ENCODE measurements at regions not wholly inside any gene's neighbourhood (a gene's known extent, or its start where the extent isn't known, plus 50 kb on each side); places are given as distances from the start of the nearest gene placed in this dataset.

DNA sequence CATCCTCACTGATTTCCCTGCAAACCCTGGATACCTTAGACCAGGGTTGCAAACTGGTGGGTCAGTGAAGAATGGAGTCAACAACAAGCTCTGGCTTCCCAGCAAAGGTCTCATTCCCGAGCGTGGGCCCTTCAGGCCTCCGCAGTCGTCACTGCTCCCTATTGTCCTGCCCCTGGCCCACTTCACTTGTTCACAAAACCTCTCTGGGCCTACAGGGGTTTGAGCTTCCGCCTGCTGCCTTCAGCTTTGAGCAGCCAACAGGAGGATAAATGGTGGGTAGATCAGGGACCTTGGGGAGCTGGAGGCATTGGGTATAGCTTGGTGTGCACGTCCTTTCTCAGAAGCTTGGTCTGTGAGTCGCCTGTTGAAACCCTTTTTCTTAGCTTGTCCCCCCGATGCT is 148.8 kb downstream of the KATNIP start:
- no peak overlapping the region for H3K4me3 ChIP-seq (ENCODE audit: control insufficient read depth, low read depth, low read length)
- DNase-seq (ENCODE audit: low read depth): no peak
- TF ChIP-seq, protein P1, sequence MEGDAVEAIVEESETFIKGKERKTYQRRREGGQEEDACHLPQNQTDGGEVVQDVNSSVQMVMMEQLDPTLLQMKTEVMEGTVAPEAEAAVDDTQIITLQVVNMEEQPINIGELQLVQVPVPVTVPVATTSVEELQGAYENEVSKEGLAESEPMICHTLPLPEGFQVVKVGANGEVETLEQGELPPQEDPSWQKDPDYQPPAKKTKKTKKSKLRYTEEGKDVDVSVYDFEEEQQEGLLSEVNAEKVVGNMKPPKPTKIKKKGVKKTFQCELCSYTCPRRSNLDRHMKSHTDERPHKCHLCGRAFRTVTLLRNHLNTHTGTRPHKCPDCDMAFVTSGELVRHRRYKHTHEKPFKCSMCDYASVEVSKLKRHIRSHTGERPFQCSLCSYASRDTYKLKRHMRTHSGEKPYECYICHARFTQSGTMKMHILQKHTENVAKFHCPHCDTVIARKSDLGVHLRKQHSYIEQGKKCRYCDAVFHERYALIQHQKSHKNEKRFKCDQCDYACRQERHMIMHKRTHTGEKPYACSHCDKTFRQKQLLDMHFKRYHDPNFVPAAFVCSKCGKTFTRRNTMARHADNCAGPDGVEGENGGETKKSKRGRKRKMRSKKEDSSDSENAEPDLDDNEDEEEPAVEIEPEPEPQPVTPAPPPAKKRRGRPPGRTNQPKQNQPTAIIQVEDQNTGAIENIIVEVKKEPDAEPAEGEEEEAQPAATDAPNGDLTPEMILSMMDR (IDR thresholded peaks at IDR 0.05; ENCODE audit: control insufficient read depth, insufficient read depth, low read depth, low read length, missing control alignments): no peak

DNA sequence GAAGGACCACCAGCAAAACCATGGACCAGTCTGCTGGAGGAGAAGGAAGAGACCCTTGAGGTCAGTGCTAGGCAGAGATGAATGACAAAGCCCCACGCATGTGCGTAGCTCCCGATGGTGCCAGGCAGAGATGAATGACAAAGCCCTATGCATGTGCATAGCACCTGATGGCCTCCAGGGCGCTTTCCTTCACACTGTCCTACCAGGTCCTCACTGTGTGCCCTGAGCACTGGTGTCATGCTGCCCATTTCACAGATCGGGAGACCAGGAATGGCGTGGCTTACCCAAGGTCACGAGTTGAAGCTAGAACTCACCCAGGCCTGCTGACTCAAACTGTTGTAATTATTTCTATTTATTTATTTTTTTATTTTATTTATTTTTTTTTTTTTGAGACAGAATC is 149.6 kb downstream of the KATNIP start:
- DNase-seq (ENCODE audit: low read depth): no peak
- TF ChIP-seq, protein P1 (IDR thresholded peaks at IDR 0.05; ENCODE audit: control insufficient read depth, insufficient read depth, low read depth, low read length, missing control alignments): no peak
- H3K4me3 ChIP-seq (ENCODE audit: control insufficient read depth, low read depth, low read length): no peak overlapping the region

DNA sequence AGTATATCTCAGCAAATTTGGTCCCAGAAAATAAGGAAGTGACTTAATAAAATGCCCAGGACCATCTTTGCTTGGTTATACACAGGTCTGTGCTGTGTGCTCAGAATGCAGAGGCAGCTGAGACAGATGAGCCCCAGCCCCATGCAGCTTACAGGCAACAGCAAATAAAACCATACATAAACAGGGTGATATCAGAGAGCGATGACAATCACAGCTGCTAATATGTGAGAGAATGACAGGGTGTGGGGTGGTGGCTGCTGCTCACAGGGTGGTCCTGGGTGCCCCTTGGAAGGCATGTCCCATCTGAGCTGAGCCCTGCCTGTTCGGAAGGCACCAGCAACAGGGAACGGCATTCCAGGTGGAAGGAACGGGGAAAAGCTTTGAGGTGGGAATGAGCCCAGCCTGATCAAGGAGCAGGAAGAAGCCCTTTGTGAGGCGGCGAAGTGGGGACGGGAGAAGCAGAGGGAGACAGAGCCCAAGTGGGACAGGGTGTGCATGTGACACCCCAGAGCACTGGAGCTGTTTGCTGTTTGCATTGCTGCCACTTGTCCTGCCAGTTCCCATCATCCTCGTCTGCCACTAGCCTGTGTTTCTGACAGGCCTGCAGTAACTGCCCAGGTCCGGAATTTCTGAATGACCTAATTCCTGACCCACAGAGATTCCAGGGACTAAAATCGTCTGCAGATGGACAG is 150.5 kb downstream of the KATNIP start:
- no peak for DNase-seq (ENCODE audit: low read depth)
- TF ChIP-seq, protein P1 (IDR thresholded peaks at IDR 0.05; ENCODE audit: control insufficient read depth, insufficient read depth, low read depth, low read length, missing control alignments): no peak
- no peak overlapping the region for H3K4me3 ChIP-seq (ENCODE audit: control insufficient read depth, low read depth, low read length)

DNA sequence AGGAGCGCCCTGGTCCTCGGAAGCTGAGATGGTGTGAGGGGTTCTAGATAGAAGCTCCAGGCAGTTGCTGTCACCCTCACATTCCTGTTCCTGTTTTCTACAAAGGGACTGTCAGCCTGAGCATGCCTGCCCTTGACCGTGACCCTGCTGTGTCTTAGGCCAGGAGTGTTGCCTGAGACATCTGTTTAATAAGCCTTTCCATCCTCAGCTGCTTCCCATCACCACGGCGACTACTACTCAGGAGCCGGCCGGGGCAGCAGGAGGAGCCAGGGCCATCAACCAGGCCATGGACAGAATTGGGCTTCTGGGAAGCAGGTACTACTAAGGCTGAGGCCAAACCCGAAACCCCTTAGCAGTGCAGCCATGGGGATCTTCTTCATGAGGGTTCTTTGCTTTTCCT is 151.4 kb downstream of the KATNIP start:
- DNase-seq (ENCODE audit: low read depth): no peak
- TF ChIP-seq, protein P1 (IDR thresholded peaks at IDR 0.05; ENCODE audit: control insufficient read depth, insufficient read depth, low read depth, low read length, missing control alignments): no peak
- H3K4me3 ChIP-seq (ENCODE audit: control insufficient read depth, low read depth, low read length): no peak overlapping the region

DNA sequence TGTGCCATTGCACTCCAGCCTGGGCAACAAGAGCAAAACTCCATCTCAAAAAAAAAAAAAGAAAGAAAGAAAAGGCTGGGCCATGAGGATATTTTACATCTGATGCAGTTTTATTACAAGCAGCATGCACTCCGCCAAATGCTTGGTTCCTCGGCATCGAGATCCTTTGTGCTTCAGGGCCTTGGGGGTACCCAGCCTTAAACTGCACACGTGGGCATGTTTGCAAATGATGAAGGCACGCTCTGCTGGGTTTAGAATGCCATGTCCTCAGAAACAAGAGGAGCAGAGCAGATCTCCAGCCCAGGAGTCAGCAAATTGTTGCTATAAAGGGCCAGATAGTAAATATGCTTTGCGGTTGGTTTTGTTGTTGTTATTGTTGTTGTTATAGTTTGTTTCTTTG is 153.2 kb downstream of the KATNIP start:
- no peak overlapping the region for H3K4me3 ChIP-seq (ENCODE audit: control insufficient read depth, low read depth, low read length)
- TF ChIP-seq, protein P1 (IDR thresholded peaks at IDR 0.05; ENCODE audit: control insufficient read depth, insufficient read depth, low read depth, low read length, missing control alignments): no peak
- no peak for DNase-seq (ENCODE audit: low read depth)

DNA sequence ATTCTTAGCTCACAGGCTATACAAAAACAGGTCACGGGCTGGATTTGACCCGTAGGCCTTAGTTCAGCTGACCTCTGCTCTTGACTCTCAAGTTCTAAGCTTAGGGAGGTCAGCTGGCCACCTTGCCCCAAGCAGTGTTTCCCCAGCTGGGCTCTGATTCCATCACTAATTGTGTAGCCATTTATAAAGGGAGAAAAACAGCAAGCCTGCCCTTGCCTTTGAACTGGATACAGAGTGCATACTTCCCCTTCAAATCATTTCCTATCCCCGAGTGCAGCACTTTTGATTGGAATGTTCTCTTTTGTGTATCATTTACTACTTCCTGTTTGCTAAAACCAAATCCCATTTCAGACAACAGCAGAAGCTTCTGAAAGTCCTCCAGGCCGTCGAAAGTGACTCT is 153.6 kb downstream of the KATNIP start:
- no peak overlapping the region for H3K4me3 ChIP-seq (ENCODE audit: control insufficient read depth, low read depth, low read length)
- TF ChIP-seq, protein P1 (IDR thresholded peaks at IDR 0.05; ENCODE audit: control insufficient read depth, insufficient read depth, low read depth, low read length, missing control alignments): no peak
- DNase-seq (ENCODE audit: low read depth): no peak

Measured in AG09309 (cell line).